Fibroblast of lung (primary cell): ENCODE measurements at regions not wholly inside any gene's neighbourhood (a gene's known extent, or its start where the extent isn't known, plus 50 kb on each side); places are given as distances from the start of the nearest gene placed in this dataset.

Source experiments
- DNase-seq, 2 donors: peaks; one replicate each; pipeline versions ENCODE4 v3.0.0 to v3.0.0-alpha.2; 2010; ENCODE audit warnings: low read depth in 2 of 2
- H2AFZ ChIP-seq: 2 replicates; pipeline ENCODE4 v1.5.1; 2012; ENCODE audit warnings: low read length, control low read depth, inconsistent platforms
- H3K27ac ChIP-seq: 2 replicates; pipeline ENCODE4 v1.5.1; 2011; ENCODE audit warnings: low read length, control low read depth; ENCODE audit not compliant: insufficient read depth
- H3K27me3 ChIP-seq: 2 replicates; pipeline ENCODE4 v1.5.1; 2011; ENCODE audit warnings: mild to moderate bottlenecking, low read length; ENCODE audit not compliant: control insufficient read depth, insufficient read depth
- H3K36me3 ChIP-seq: 2 replicates; pipeline ENCODE4 v1.5.1; 2011; ENCODE audit warnings: low read length; ENCODE audit not compliant: control insufficient read depth, insufficient read depth
- H3K4me1 ChIP-seq: 2 replicates; pipeline ENCODE4 v1.5.1; 2011; ENCODE audit warnings: low read length; ENCODE audit not compliant: control insufficient read depth, insufficient read depth; ENCODE audit errors: extremely low read depth
- H3K4me2 ChIP-seq: 2 replicates; pipeline ENCODE4 v1.5.1; 2011; ENCODE audit warnings: low read length, control low read depth; ENCODE audit not compliant: insufficient read depth; ENCODE audit errors: extremely low read depth
- H3K4me3 ChIP-seq, 4 experiments: fragments of 200-600 bp in 1 of 4; sonication (generic) in 1 of 4; replicated peaks in 1 of 4; 2 replicates each; pipeline ENCODE4 v1.5.1; 2011 to 2016; ENCODE audit warnings: low read length in 4 of 4, low read depth in 3 of 4, mild to moderate bottlenecking in 3 of 4, control low read depth in 2 of 4, inconsistent platforms in 1 of 4, mixed read lengths in 1 of 4; ENCODE audit not compliant: insufficient read depth in 1 of 4; ENCODE audit errors: control extremely low read depth in 1 of 4
- H3K79me2 ChIP-seq: 2 replicates; pipeline ENCODE4 v1.5.1; 2012; ENCODE audit warnings: mild to moderate bottlenecking, low read length, inconsistent platforms; ENCODE audit not compliant: control insufficient read depth, insufficient read depth
- H3K9ac ChIP-seq: 2 replicates; pipeline ENCODE4 v1.5.1; 2011; ENCODE audit warnings: mild to moderate bottlenecking, low read length, control low read depth; ENCODE audit not compliant: insufficient read depth
- H3K9me3 ChIP-seq: 2 replicates; pipeline ENCODE4 v1.5.1; 2012; ENCODE audit warnings: low read depth, low read length; ENCODE audit not compliant: control insufficient read depth, insufficient read depth
- H4K20me1 ChIP-seq: 2 replicates; pipeline ENCODE4 v1.5.1; 2011; ENCODE audit warnings: low read length; ENCODE audit not compliant: control insufficient read depth, insufficient read depth; ENCODE audit errors: extremely low read depth
- EZH2 ChIP-seq: IDR thresholded peaks from 2 replicates; pipeline ENCODE4 v1.5.1; 2012; ENCODE audit warnings: low read length, control low read depth, mild to moderate bottlenecking; ENCODE audit errors: missing control alignments
- TF ChIP-seq, protein P1 (sequence below), 2 donors: IDR thresholded peaks in 1 of 2; conservative IDR thresholded peaks in 1 of 2; 1 replicate in 1 of 2; 2 replicates in 1 of 2; pipeline ENCODE4 v1.5.1; 2011 to 2012; ENCODE audit warnings: low read length in 2 of 2, control low read depth in 1 of 2, inconsistent platforms in 1 of 2, low read depth in 1 of 2, mild to moderate bottlenecking in 1 of 2

DNA sequence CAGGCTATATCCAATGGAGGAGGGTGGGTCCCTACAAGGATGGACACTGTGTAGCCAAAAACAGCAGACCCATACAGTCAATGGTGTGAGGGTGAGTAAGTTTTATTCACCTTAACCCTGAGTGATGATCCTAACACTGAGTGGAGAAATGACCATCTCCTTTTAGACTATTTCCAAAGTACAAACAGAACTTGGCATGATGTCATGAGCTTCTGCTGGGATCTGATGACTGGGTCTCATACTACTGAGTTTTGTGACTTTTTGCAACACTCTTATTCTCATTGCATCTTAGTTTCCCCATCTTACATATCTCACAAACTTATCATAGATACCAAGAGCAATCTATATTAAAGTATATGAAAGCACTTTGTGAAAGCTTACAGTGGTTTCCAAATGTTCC lies 330.3 kb upstream of the CFAP20DC start:
- TF ChIP-seq, protein P1, sequence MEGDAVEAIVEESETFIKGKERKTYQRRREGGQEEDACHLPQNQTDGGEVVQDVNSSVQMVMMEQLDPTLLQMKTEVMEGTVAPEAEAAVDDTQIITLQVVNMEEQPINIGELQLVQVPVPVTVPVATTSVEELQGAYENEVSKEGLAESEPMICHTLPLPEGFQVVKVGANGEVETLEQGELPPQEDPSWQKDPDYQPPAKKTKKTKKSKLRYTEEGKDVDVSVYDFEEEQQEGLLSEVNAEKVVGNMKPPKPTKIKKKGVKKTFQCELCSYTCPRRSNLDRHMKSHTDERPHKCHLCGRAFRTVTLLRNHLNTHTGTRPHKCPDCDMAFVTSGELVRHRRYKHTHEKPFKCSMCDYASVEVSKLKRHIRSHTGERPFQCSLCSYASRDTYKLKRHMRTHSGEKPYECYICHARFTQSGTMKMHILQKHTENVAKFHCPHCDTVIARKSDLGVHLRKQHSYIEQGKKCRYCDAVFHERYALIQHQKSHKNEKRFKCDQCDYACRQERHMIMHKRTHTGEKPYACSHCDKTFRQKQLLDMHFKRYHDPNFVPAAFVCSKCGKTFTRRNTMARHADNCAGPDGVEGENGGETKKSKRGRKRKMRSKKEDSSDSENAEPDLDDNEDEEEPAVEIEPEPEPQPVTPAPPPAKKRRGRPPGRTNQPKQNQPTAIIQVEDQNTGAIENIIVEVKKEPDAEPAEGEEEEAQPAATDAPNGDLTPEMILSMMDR (conservative IDR thresholded peaks at IDR 0.05 in 1 of 2, IDR thresholded peaks at IDR 0.05 in 1 of 2; ENCODE audit: low read depth in 1 of 2, low read length in 2 of 2) = no peak
- TF ChIP-seq EZH2 = no peak

DNA sequence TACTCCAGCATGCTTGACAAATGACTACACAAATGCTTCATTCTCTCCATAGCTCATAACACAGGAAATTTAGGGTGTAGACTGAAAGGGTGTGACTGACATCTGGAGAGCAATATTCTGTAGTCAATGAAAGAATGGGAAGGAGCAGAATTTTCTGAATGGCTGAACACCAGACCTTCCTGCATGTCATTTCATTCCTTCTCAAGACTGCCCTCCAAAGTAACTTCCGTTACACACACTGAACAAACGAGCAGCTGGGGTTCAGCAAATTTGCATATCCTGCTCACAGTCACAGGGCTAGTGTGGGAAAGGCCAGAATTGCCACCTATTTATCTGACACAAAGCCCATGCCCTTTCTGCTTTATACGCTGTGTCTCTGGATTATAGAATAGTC lies 325.0 kb upstream of the CFAP20DC start:
- Histone ChIP-seq H3K4me3 (no peak overlapping the region), H3K4me1 (no peaks in the 10 kb centered on the region), H2AFZ (no peak overlapping the region), H3K27ac (no peak overlapping the region), H3K36me3 (no peaks in the 10 kb centered on the region), H3K9me3 (no peaks in the 10 kb centered on the region), H3K4me2 (no peak overlapping the region), H3K79me2 (no peaks in the 10 kb centered on the region), H4K20me1 (no peaks in the 10 kb centered on the region), H3K27me3 (no peaks in the 10 kb centered on the region), H3K9ac (no peak overlapping the region)
- TF ChIP-seq EZH2 = no peak
- TF ChIP-seq, protein P1 (conservative IDR thresholded peaks at IDR 0.05 in 1 of 2, IDR thresholded peaks at IDR 0.05 in 1 of 2; ENCODE audit: low read depth in 1 of 2, low read length in 2 of 2) = no peak
- DNase-seq = no peak

More for the DNA sequence above, 330.3 kb upstream of the CFAP20DC start:
- Histone ChIP-seq H3K27ac (no peak overlapping the region), H3K27me3 (no peaks in the 10 kb centered on the region), H4K20me1 (no peaks in the 10 kb centered on the region), H3K79me2 (no peaks in the 10 kb centered on the region), H3K4me3 (no peak overlapping the region), H3K4me1 (no peaks in the 10 kb centered on the region), H3K9me3 (no peaks in the 10 kb centered on the region), H3K4me2 (no peak overlapping the region), H3K36me3 (no peaks in the 10 kb centered on the region), H2AFZ (no peak overlapping the region), H3K9ac (no peak overlapping the region)
- DNase-seq = no peak

- H4K20me1 ChIP-seq = no peaks in the 10 kb centered on the region
- peak in 1 of 2 donors; percentile 14 for DNase-seq
- no peak overlapping the region for H3K27ac ChIP-seq
- H3K4me1 ChIP-seq = no peaks in the 10 kb centered on the region
- H3K4me3 ChIP-seq = no peak overlapping the region
- no peak for TF ChIP-seq EZH2
- TF ChIP-seq, protein P1 (conservative IDR thresholded peaks at IDR 0.05 in 1 of 2, IDR thresholded peaks at IDR 0.05 in 1 of 2; ENCODE audit: low read depth in 1 of 2, low read length in 2 of 2) = no peak
- no peaks in the 10 kb centered on the region for H3K9me3 ChIP-seq
- H2AFZ ChIP-seq = no peak overlapping the region
- H3K36me3 ChIP-seq = no peaks in the 10 kb centered on the region
- no peak overlapping the region for H3K4me2 ChIP-seq
- no peaks in the 10 kb centered on the region for H3K27me3 ChIP-seq
- H3K9ac ChIP-seq = no peak overlapping the region
- no peaks in the 10 kb centered on the region for H3K79me2 ChIP-seq
Measured at GRCh38 chr3:59374091-59374817, 324.4 kb upstream of the CFAP20DC start.
